WTC11 (cell line): ENCODE measurements at regions not wholly inside any gene's neighbourhood (a gene's known extent, or its start where the extent isn't known, plus 50 kb on each side); places are given as distances from the start of the nearest gene placed in this dataset.

Experiments used
- ATAC-seq: fragments of 200-7000 bp; cut with Tn5 transposase; 2 replicates; pipeline ENCODE4 v1.10.0; 2021; ENCODE audit warnings: mild to moderate bottlenecking, moderate library complexity
- CTCF ChIA-PET: fragments of 300-600 bp; sonication (Branson Sonifier 250); formaldehyde crosslinking; loops from one replicate; lab custom pipeline; 2021; ENCODE audit warnings: antibody characterized with exemption; lab: Charles Lee
- POLR2A ChIA-PET: fragments of 350-600 bp; sonication (Branson Sonifier 250); formaldehyde crosslinking; loops from one replicate; lab custom pipeline; 2021; ENCODE audit warnings: antibody characterized with exemption; lab: Charles Lee
- DNase-seq: peaks from one replicate; pipeline ENCODE4 v3.0.0; 2021; ENCODE audit warnings: low spot score
- H3K27ac Mint-ChIP-seq: 2 replicates; pipeline ENCODE4 v1.8.0; 2021; ENCODE audit warnings: mixed read lengths
- H3K27me3 Mint-ChIP-seq: 2 replicates; pipeline ENCODE4 v1.8.0; 2021; ENCODE audit warnings: low read depth, mild to moderate bottlenecking, moderate library complexity, mixed read lengths
- H3K36me3 Mint-ChIP-seq: 2 replicates; pipeline ENCODE4 v1.8.0; 2021; ENCODE audit warnings: mixed read lengths
- H3K4me1 Mint-ChIP-seq: 2 replicates; pipeline ENCODE4 v1.8.0; 2022; ENCODE audit warnings: mixed read lengths
- H3K4me3 Mint-ChIP-seq: 2 replicates; pipeline ENCODE4 v1.8.0; 2021; ENCODE audit warnings: mild to moderate bottlenecking, moderate library complexity, mixed read lengths
- H3K9me3 Mint-ChIP-seq: 2 replicates; pipeline ENCODE4 v1.8.0; 2021; ENCODE audit warnings: mixed read lengths
- CBFB ChIP-seq: sonication (generic); formaldehyde crosslinking; IDR thresholded peaks from 2 replicates; pipeline ENCODE4 v1.8.1; 2022; ENCODE audit warnings: mild to moderate bottlenecking, low read depth, missing genetic modification reagents
- CDX4 ChIP-seq: fragments of 250-450 bp; sonication (Bioruptor Pico); IDR thresholded peaks from 2 replicates; pipeline ENCODE4 v1.9.0; 2021; ENCODE audit warnings: moderate library complexity, mild to moderate bottlenecking, inconsistent platforms, borderline replicate concordance
- E2F5 ChIP-seq: sonication (generic); formaldehyde crosslinking; IDR thresholded peaks from 2 replicates; pipeline ENCODE4 v1.8.1; 2022; ENCODE audit warnings: mild to moderate bottlenecking, moderate library complexity, missing genetic modification reagents
- ERG ChIP-seq: fragments of 250-450 bp; sonication (Bioruptor Pico); IDR thresholded peaks from 2 replicates; pipeline ENCODE4 v1.8.0; 2021; ENCODE audit warnings: mild to moderate bottlenecking
- ESRRA ChIP-seq: sonication (generic); formaldehyde crosslinking; IDR thresholded peaks from 2 replicates; pipeline ENCODE4 v1.8.1; 2022; ENCODE audit warnings: mild to moderate bottlenecking, missing genetic modification reagents, borderline replicate concordance
- ETV6 ChIP-seq: sonication (generic); formaldehyde crosslinking; IDR thresholded peaks from 2 replicates; pipeline ENCODE4 v1.8.1; 2022; ENCODE audit warnings: mild to moderate bottlenecking, missing genetic modification reagents
- GTF2I ChIP-seq: fragments of 250-450 bp; sonication (Bioruptor Pico); conservative IDR thresholded peaks from 2 replicates; pipeline ENCODE4 v1.4.0; 2021; ENCODE audit warnings: mild to moderate bottlenecking
- NR2C2 ChIP-seq: sonication (generic); formaldehyde crosslinking; IDR thresholded peaks from 2 replicates; pipeline ENCODE4 v1.8.0; 2022; ENCODE audit warnings: mild to moderate bottlenecking, missing genetic modification reagents
- NR3C1 ChIP-seq: sonication (generic); formaldehyde crosslinking; conservative IDR thresholded peaks from 2 replicates; pipeline ENCODE4 v1.8.1; 2023; ENCODE audit warnings: low read depth, mild to moderate bottlenecking, missing genetic modification reagents
- OVOL2 ChIP-seq: fragments of 250-450 bp; sonication (Bioruptor Pico); IDR thresholded peaks from 2 replicates; pipeline ENCODE4 v1.9.0; 2021; ENCODE audit warnings: mild to moderate bottlenecking, borderline replicate concordance
- SOX15 ChIP-seq: fragments of 250-450 bp; sonication (Bioruptor Pico); IDR thresholded peaks from 2 replicates; pipeline ENCODE4 v1.9.0; 2021; ENCODE audit warnings: mild to moderate bottlenecking
- TCF7 ChIP-seq: sonication (generic); formaldehyde crosslinking; IDR thresholded peaks from 2 replicates; pipeline ENCODE4 v1.8.0; 2022; ENCODE audit warnings: mild to moderate bottlenecking, low read depth, missing genetic modification reagents, moderate library complexity
- ZNF219 ChIP-seq: sonication (generic); formaldehyde crosslinking; IDR thresholded peaks from 2 replicates; pipeline ENCODE4 v1.8.0; 2023; ENCODE audit warnings: missing genetic modification reagents, mild to moderate bottlenecking, borderline replicate concordance
- ZNF416 ChIP-seq: fragments of 250-450 bp; sonication (Bioruptor Pico); IDR thresholded peaks from 2 replicates; pipeline ENCODE4 v1.9.0; 2021; ENCODE audit warnings: mild to moderate bottlenecking, inconsistent platforms
- TF ChIP-seq, protein P1 (sequence below): sonication (generic); formaldehyde crosslinking; IDR thresholded peaks from 2 replicates; pipeline ENCODE4 v1.8.0; 2022; ENCODE audit warnings: mild to moderate bottlenecking, missing genetic modification reagents
- TF ChIP-seq, protein P2 (sequence below): sonication (generic); formaldehyde crosslinking; IDR thresholded peaks from 2 replicates; pipeline ENCODE4 v1.8.1; 2023; ENCODE audit warnings: mild to moderate bottlenecking, missing genetic modification reagents, moderate library complexity
- TF ChIP-seq, protein P3 (sequence below): sonication (generic); formaldehyde crosslinking; IDR thresholded peaks from 2 replicates; pipeline ENCODE4 v1.8.1; 2023; ENCODE audit warnings: mild to moderate bottlenecking, missing genetic modification reagents, borderline replicate concordance
- TF ChIP-seq, protein P4 (sequence below): sonication (generic); formaldehyde crosslinking; IDR thresholded peaks from 2 replicates; pipeline ENCODE4 v1.8.1; 2022; ENCODE audit warnings: low read depth, mild to moderate bottlenecking, moderate library complexity, missing genetic modification reagents, borderline replicate concordance

DNA sequence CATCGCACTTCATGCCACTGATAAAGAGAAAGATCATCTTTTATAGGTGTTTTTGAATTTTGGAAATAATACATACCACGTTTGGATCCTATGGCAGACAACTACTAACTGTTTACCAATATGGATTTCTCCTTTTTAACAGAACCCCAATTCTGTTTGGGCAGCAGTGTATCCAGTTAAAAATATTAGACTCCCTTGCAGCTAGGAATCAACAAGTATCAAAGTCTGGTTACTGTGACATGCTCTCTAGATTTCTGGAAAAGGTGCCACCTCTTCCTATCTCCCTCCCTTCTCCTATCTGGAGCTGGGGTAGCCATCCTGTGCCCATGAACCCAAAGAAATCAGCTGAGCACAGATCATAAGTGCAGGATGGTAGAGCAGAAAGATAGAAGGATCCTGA is 54.1 kb upstream of the DTNBP1 start:
- Mint-ChIP-seq H3K36me3 (peaks cover 11% of the 10 kb centered on the region), H3K4me3 (no peak overlapping the region), H3K27ac (no peak overlapping the region), H3K4me1 (peaks cover 4% of the 10 kb centered on the region; the same call in 1 of the 2 replicates), H3K9me3 (peaks cover 51% of the 10 kb centered on the region), H3K27me3 (no peaks in the 10 kb centered on the region; the same call in 1 of the 2 replicates)
- DNase-seq (no peak), ATAC-seq (no peak)
- POLR2A ChIA-PET = no interaction called here
- CTCF ChIA-PET = interaction anchor here (1.1 to 1.7 kb wide), 2 partner anchors 26 to 466 kb away, joined by 4 to 5 read pairs (median 5); no protein-coding TSS in a partner anchor
- no peak for TF ChIP-seq GTF2I

DNA sequence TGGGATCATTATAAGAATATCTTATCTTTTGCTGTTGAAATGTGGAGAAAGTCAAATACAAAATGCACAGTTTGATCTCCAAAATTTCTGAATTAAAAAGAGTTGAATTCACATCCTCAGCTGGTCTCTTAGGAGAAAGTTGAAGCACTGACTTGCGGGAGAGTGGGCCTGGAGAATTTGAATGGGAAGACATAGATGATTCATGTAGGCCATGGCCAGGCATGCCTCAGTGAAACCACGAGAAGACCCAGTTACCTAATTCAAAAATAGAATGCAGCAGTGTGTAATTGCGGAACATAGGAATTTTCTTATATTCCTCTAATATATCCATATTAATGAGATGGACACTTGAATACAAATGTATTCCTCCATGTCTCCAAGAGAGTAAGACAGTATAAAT is 53.0 kb upstream of the DTNBP1 start:
- H3K9me3 Mint-ChIP-seq = peaks cover 51% of the 10 kb centered on the region
- TF ChIP-seq CDX4 (no peak), CBFB (CRISPR knock-in tag) (no peak), ERG (CRISPR knock-in tag) (no peak), TCF7 (CRISPR knock-in tag) (no peak), ZNF219 (CRISPR knock-in tag) (no peak), NR2C2 (CRISPR knock-in tag) (no peak), ZNF416 (CRISPR knock-in tag) (no peak)
- TF ChIP-seq, protein P1, sequence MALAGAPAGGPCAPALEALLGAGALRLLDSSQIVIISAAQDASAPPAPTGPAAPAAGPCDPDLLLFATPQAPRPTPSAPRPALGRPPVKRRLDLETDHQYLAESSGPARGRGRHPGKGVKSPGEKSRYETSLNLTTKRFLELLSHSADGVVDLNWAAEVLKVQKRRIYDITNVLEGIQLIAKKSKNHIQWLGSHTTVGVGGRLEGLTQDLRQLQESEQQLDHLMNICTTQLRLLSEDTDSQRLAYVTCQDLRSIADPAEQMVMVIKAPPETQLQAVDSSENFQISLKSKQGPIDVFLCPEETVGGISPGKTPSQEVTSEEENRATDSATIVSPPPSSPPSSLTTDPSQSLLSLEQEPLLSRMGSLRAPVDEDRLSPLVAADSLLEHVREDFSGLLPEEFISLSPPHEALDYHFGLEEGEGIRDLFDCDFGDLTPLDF (CRISPR knock-in tag) = no peak
- TF ChIP-seq, all 79 proteins: peak for 0
- Mint-ChIP-seq H3K4me1 (peaks cover 4% of the 10 kb centered on the region; the same call in 1 of the 2 replicates), H3K36me3 (peaks cover 11% of the 10 kb centered on the region), H3K27me3 (no peaks in the 10 kb centered on the region; the same call in 1 of the 2 replicates), H3K27ac (no peak overlapping the region), H3K4me3 (no peak overlapping the region)
- DNase-seq (no peak), ATAC-seq (no peak)
- ChIA-PET CTCF (interaction anchor here (1.7 kb wide), 1 partner anchor 25 kb away, joined by 5 read pairs; no protein-coding TSS in a partner anchor), POLR2A (no interaction called here)

DNA sequence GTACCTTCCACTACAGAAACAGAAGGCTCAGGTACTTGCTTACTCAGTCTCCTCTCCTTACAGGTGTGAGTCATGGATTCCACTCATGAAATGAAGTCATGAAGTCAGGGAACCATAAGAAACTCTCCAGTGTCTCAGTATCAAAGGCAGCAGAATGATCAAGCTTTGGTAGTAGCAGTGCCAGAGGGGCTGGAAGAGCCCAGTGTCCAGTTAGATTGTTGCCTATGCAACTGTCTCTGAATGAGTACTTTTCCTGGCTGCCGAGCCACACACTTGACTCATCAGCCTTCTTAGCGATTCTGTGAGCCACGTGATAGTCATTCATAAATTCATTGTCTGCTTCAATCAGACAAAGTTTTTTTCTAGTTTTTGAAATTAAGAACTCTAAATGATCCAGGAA is 52.2 kb upstream of the DTNBP1 start:
- no peak overlapping the region for H3K4me3 Mint-ChIP-seq
- no peaks in the 10 kb centered on the region; the same call in 1 of the 2 replicates for H3K27me3 Mint-ChIP-seq
- peaks cover 11% of the 10 kb centered on the region for H3K36me3 Mint-ChIP-seq
- ChIA-PET POLR2A (no interaction called here), CTCF (no interaction called here)
- peaks cover 4% of the 10 kb centered on the region; the same call in 1 of the 2 replicates for H3K4me1 Mint-ChIP-seq
- DNase-seq (no peak), ATAC-seq (no peak)
- H3K9me3 Mint-ChIP-seq = peaks cover 47% of the 10 kb centered on the region
- no peak for TF ChIP-seq OVOL2 (CRISPR knock-in tag)
- no peak overlapping the region for H3K27ac Mint-ChIP-seq

DNA sequence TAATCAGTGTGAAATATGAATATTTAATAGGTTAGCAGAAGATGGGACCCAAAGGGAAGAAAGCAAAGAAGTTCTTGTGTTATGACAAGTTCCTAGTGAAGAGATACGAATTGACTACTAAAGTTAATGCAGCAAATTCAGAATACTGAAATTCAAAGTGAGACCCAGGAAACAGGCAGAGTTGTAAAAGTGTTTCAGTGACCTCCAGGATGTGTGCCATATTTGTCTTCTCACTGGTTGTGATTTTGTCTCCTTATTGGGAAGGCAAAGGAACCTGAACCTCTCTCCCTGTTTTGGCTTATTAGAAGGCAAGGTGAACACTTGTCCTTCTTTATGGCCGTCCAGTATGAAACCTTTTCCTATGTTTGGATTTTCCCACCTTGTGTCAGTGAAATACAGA is 51.8 kb upstream of the DTNBP1 start:
- Mint-ChIP-seq H3K27ac (no peak overlapping the region), H3K36me3 (peaks cover 11% of the 10 kb centered on the region), H3K4me1 (peaks cover 4% of the 10 kb centered on the region; the same call in 1 of the 2 replicates), H3K27me3 (no peaks in the 10 kb centered on the region; the same call in 1 of the 2 replicates), H3K9me3 (peaks cover 44% of the 10 kb centered on the region), H3K4me3 (no peak overlapping the region)
- ATAC-seq = no peak
- DNase-seq = no peak
- POLR2A ChIA-PET = no interaction called here
- TF ChIP-seq ETV6 (CRISPR knock-in tag) (no peak), ESRRA (no peak), NR3C1 (CRISPR knock-in tag) (no peak), SOX15 (no peak), GTF2I (no peak), ZNF416 (CRISPR knock-in tag) (no peak), E2F5 (CRISPR knock-in tag) (no peak)
- TF ChIP-seq, protein P2, sequence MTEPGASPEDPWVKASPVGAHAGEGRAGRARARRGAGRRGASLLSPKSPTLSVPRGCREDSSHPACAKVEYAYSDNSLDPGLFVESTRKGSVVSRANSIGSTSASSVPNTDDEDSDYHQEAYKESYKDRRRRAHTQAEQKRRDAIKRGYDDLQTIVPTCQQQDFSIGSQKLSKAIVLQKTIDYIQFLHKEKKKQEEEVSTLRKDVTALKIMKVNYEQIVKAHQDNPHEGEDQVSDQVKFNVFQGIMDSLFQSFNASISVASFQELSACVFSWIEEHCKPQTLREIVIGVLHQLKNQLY = no peak
- TF ChIP-seq, protein P3, sequence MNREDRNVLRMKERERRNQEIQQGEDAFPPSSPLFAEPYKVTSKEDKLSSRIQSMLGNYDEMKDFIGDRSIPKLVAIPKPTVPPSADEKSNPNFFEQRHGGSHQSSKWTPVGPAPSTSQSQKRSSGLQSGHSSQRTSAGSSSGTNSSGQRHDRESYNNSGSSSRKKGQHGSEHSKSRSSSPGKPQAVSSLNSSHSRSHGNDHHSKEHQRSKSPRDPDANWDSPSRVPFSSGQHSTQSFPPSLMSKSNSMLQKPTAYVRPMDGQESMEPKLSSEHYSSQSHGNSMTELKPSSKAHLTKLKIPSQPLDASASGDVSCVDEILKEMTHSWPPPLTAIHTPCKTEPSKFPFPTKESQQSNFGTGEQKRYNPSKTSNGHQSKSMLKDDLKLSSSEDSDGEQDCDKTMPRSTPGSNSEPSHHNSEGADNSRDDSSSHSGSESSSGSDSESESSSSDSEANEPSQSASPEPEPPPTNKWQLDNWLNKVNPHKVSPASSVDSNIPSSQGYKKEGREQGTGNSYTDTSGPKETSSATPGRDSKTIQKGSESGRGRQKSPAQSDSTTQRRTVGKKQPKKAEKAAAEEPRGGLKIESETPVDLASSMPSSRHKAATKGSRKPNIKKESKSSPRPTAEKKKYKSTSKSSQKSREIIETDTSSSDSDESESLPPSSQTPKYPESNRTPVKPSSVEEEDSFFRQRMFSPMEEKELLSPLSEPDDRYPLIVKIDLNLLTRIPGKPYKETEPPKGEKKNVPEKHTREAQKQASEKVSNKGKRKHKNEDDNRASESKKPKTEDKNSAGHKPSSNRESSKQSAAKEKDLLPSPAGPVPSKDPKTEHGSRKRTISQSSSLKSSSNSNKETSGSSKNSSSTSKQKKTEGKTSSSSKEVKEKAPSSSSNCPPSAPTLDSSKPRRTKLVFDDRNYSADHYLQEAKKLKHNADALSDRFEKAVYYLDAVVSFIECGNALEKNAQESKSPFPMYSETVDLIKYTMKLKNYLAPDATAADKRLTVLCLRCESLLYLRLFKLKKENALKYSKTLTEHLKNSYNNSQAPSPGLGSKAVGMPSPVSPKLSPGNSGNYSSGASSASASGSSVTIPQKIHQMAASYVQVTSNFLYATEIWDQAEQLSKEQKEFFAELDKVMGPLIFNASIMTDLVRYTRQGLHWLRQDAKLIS (CRISPR knock-in tag) = no peak
- TF ChIP-seq, protein P4, sequence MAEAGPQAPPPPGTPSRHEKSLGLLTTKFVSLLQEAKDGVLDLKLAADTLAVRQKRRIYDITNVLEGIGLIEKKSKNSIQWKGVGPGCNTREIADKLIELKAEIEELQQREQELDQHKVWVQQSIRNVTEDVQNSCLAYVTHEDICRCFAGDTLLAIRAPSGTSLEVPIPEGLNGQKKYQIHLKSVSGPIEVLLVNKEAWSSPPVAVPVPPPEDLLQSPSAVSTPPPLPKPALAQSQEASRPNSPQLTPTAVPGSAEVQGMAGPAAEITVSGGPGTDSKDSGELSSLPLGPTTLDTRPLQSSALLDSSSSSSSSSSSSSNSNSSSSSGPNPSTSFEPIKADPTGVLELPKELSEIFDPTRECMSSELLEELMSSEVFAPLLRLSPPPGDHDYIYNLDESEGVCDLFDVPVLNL = no peak
- CTCF ChIA-PET = no interaction called here
